ENCODE measurements at regions not wholly inside any gene's neighbourhood (a gene's known extent, or its start where the extent isn't known, plus 50 kb on each side); places are given as distances from the start of the nearest gene placed in this dataset.

DNA sequence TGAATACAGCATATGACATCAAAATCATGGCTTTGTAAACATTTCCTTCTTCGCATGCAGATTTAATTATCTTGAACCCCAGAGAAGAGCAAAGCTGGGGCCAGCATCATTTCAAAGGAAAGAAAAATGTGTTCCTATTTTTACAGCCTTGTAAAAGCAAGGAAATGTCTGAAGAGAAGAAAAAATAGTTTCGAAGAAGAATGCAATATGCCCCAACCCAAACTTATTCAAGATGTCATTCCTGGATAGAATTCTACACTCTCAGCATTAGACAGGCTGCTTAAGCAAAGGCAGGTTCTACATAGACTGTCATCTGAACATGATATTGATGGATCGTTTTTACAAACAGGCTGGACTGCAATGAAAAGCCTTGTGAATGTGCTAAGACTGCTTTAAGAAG is 900.8 kb downstream of the TTLL7 start:
- no peak for DNase-seq (ENCODE audit: low read depth)
- no peak overlapping the region for H3K4me3 ChIP-seq (ENCODE audit: low read depth, low read length)
- no peak for TF ChIP-seq CTCF (IDR thresholded peaks at IDR 0.05; ENCODE audit: low read depth, low read length, missing control alignments)

GRCh38 chr1:83097715-83098114 is 901.2 kb downstream of the TTLL7 start:
- no peak for DNase-seq (ENCODE audit: low read depth)
- no peak for TF ChIP-seq CTCF (IDR thresholded peaks at IDR 0.05; ENCODE audit: low read depth, low read length, missing control alignments)
- H3K4me3 ChIP-seq (ENCODE audit: low read depth, low read length): no peak overlapping the region

DNA sequence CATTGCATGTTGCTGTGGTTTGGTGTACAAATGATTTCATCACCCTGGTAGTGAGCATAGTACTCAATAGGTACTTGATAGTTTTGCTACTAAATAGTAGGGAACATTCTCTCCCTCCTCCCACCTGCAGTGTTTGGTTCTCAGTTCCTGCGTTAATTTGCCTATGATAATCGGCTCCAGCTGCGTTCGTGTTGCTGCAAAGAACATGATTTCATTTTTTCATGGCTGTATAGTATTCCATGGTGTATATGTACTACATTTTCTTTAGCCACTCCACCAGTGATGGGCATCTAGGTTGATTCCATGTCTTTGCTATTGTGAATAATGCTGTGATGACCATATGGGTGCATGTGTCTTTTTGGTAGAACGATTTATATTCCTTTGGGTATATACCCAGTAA is 903.4 kb downstream of the TTLL7 start:
- no peak for TF ChIP-seq CTCF (IDR thresholded peaks at IDR 0.05; ENCODE audit: low read depth, low read length, missing control alignments)
- no peak overlapping the region for H3K4me3 ChIP-seq (ENCODE audit: low read depth, low read length)
- DNase-seq (ENCODE audit: low read depth): no peak

GRCh38 chr1:83090195-83090594 is 908.7 kb downstream of the TTLL7 start:
- no peak for DNase-seq (ENCODE audit: low read depth)
- no peak for TF ChIP-seq CTCF (IDR thresholded peaks at IDR 0.05; ENCODE audit: low read depth, low read length, missing control alignments)
- H3K4me3 ChIP-seq (ENCODE audit: low read depth, low read length): no peak overlapping the region

- no peak for TF ChIP-seq CTCF (IDR thresholded peaks at IDR 0.05; ENCODE audit: low read depth, low read length, missing control alignments)
- H3K4me3 ChIP-seq (ENCODE audit: low read depth, low read length): no peak overlapping the region
- DNase-seq (ENCODE audit: low read depth): no peak
Measured at GRCh38 chr1:83087851-83088250, 911.1 kb downstream of the TTLL7 start.

DNA sequence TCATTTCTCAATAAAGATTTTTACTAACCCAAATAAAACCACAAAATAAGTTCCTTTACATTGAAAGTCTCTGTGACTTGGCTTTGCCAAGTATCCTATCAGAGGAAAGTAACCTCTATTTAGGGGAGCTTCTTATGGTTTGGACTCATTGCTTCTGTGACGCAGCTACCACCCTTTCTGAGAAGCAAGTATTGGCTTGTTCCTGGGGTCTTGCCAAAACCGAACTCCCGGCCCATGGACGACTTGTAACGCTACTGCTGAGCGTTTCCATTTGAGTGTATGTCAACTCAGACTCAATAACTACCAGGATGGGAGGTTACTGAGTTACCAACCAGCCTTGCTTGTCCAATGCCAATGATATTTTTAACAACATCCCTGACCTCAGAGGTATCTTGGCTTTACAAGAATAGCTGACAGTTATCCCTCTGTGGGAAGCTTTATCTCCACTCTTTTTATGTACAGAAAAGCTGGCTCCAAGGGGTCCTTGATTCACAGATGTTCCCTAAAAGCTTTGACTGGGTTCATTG is 911.9 kb downstream of the TTLL7 start:
- DNase-seq (ENCODE audit: low read depth): no peak
- TF ChIP-seq CTCF (IDR thresholded peaks at IDR 0.05; ENCODE audit: low read depth, low read length, missing control alignments): no peak
- H3K4me3 ChIP-seq (ENCODE audit: low read depth, low read length): no peak overlapping the region

DNA sequence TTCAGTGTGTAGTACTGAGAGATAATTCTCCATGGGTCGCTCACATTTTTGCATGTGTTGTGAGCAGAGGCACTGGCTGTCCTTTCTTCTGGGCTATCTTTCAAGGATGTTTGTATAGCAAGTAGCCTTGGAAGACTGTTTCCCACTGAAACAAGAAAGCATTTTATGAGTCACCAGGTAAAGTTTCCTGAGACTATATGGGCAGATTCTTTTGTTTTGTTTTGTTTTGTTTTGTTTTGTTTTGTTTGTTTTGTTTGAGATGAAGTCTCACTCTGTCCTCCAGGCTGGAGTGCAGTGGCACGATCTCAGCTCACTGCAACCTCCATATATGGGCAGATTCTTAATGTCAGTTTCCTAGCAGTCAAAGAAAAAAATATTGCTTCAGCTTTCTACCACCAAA is 912.6 kb downstream of the TTLL7 start:
- TF ChIP-seq CTCF (IDR thresholded peaks at IDR 0.05; ENCODE audit: low read depth, low read length, missing control alignments): no peak
- DNase-seq (ENCODE audit: low read depth): no peak

More for the DNA sequence above, 912.6 kb downstream of the TTLL7 start:
- H3K4me3 ChIP-seq (ENCODE audit: low read depth, low read length): no peak overlapping the region

All from GM12864 (cell line).